Aorta (tissue), 5 donors: ENCODE measurements at regions not wholly inside any gene's neighbourhood (a gene's known extent, or its start where the extent isn't known, plus 50 kb on each side); places are given as distances from the start of the nearest gene placed in this dataset.

Experiments used
- ATAC-seq: fragments of 200-7000 bp; cut with Tn5 transposase; one replicate; pipeline ENCODE4 v1.9.1; 2022; ENCODE audit warnings: moderate library complexity; ENCODE audit not compliant: low FRiP score
- DNase-seq, 2 donors: peaks; one replicate each; pipeline ENCODE4 v3.0.0-alpha.2; 2020
- H3K27ac ChIP-seq, 2 donors: one replicate each; pipeline ENCODE4 v1.5.1; 2013; ENCODE audit warnings: low read length in 2 of 2, mild to moderate bottlenecking in 2 of 2, moderate library complexity in 2 of 2, control low read depth in 1 of 2, inconsistent platforms in 1 of 2, low read depth in 1 of 2
- H3K27me3 ChIP-seq, 2 donors: one replicate each; pipeline ENCODE4 v1.6.1; 2013; ENCODE audit warnings: control low read depth in 1 of 2, low read length in 1 of 2, mild to moderate bottlenecking in 1 of 2, moderate library complexity in 1 of 2; ENCODE audit not compliant: insufficient read depth in 2 of 2, control insufficient read depth in 1 of 2
- H3K36me3 ChIP-seq, 2 donors: one replicate each; pipeline ENCODE4 v1.6.1; 2013; ENCODE audit warnings: control low read depth in 1 of 2, low read length in 1 of 2, mild to moderate bottlenecking in 1 of 2; ENCODE audit not compliant: insufficient read depth in 2 of 2, control insufficient read depth in 1 of 2
- H3K4me1 ChIP-seq, 2 donors: one replicate each; pipeline ENCODE4 v1.6.1; 2013; ENCODE audit warnings: low read length in 2 of 2, control low read depth in 1 of 2, mild to moderate bottlenecking in 1 of 2, moderate library complexity in 1 of 2; ENCODE audit not compliant: insufficient read depth in 2 of 2, control insufficient read depth in 1 of 2
- H3K4me3 ChIP-seq, 2 donors: one replicate each; pipeline ENCODE4 v1.5.1; 2013; ENCODE audit warnings: low read length in 2 of 2, control low read depth in 1 of 2, mild to moderate bottlenecking in 1 of 2
- H3K9me3 ChIP-seq: one replicate; pipeline ENCODE4 v1.6.1; 2013; ENCODE audit warnings: mild to moderate bottlenecking, low read length; ENCODE audit not compliant: control insufficient read depth
- WGBS, 2 donors: extraction: QIAGEN DNeasy Blood & Tissue Kit; methylation state at CpG; one replicate each; pipeline ENCODE4 v1.1.7; 2013; 5-methylcytosine and 5-hydroxymethylcytosine counted together
- intact Hi-C, 2 donors: fragments of 100-400 bp; cut with DNase I; formaldehyde crosslinking; loops; one replicate each; pipeline versions ENCODE4 v1.14.2 to v1.15.0; 2022
- donor health status: healthy with polysubstance abuse.
- donor health status: Bipolar disorder and iron deficiency.
- donor health status: DM: no; HTN: no; CAD: no.
- donor health status: DM: no; HTN: no; CAD: no.
- donor health status: DM: yes; HTN: yes; CAD: no.

- no peak overlapping the region for H3K27ac ChIP-seq
- intact Hi-C loops = no loop called here
- H3K27me3 ChIP-seq = no peaks in the 10 kb centered on the region
These were observed 369.7 kb upstream of the TSHZ3 start for GRCh38 chr19:31718898-31719297.

GRCh38 chr19:31723101-31723500, 373.9 kb upstream of the TSHZ3 start:
- no peak for DNase-seq
- ATAC-seq = no peak
- H3K4me1 ChIP-seq = no peaks in the 10 kb centered on the region
- H3K4me3 ChIP-seq = no peak overlapping the region
- H3K27ac ChIP-seq = no peak overlapping the region
- intact Hi-C loops = no loop called here
- no peaks in the 10 kb centered on the region for H3K36me3 ChIP-seq
- H3K27me3 ChIP-seq = no peaks in the 10 kb centered on the region
- no peaks in the 10 kb centered on the region for H3K9me3 ChIP-seq
- 76 to 83% methylated on average over 1 of the region's 1 CpG for WGBS, 2 donors

More at GRCh38 chr19:31718898-31719297, 369.7 kb upstream of the TSHZ3 start:
- Histone ChIP-seq H3K36me3 (no peaks in the 10 kb centered on the region), H3K4me3 (no peak overlapping the region), H3K4me1 (no peaks in the 10 kb centered on the region), H3K9me3 (peaks cover 2% of the 10 kb centered on the region)
- WGBS, 2 donors = 20 to 38% methylated on average over 10 of the region's 10 CpGs
- ATAC-seq (no peak), DNase-seq (no peak)

GRCh38 chr19:31725051-31725450, 375.8 kb upstream of the TSHZ3 start:
- no peak for DNase-seq
- Histone ChIP-seq H3K27ac (no peak overlapping the region), H3K36me3 (no peaks in the 10 kb centered on the region), H3K9me3 (no peaks in the 10 kb centered on the region), H3K4me1 (no peaks in the 10 kb centered on the region), H3K4me3 (no peak overlapping the region), H3K27me3 (no peaks in the 10 kb centered on the region)
- 7 to 12% methylated on average over 3 of the region's 3 CpGs for WGBS, 2 donors
- ATAC-seq = no peak
- intact Hi-C loops = no loop called here

GRCh38 chr19:31727536-31727935, 378.3 kb upstream of the TSHZ3 start:
- Histone ChIP-seq H3K9me3 (no peaks in the 10 kb centered on the region), H3K36me3 (no peaks in the 10 kb centered on the region), H3K27ac (no peak overlapping the region), H3K4me3 (no peak overlapping the region), H3K27me3 (no peaks in the 10 kb centered on the region), H3K4me1 (no peaks in the 10 kb centered on the region)
- DNase-seq = no peak
- intact Hi-C loops = no loop called here
- 83 to 84% methylated on average over 10 of the region's 10 CpGs for WGBS, 2 donors
- ATAC-seq = no peak

- no peak overlapping the region for H3K4me3 ChIP-seq
- intact Hi-C loops = no loop called here
- ATAC-seq (no peak), DNase-seq (no peak)
- no peaks in the 10 kb centered on the region for H3K4me1 ChIP-seq
- no peaks in the 10 kb centered on the region for H3K36me3 ChIP-seq
- no peaks in the 10 kb centered on the region for H3K9me3 ChIP-seq
- WGBS, 2 donors = 72 to 80% methylated on average over 2 of the region's 2 CpGs
- no peak overlapping the region for H3K27ac ChIP-seq
- no peaks in the 10 kb centered on the region for H3K27me3 ChIP-seq
These were observed 381.0 kb upstream of the TSHZ3 start for GRCh38 chr19:31730270-31730669.

GRCh38 chr19:31733591-31733990, 384.4 kb upstream of the TSHZ3 start:
- ATAC-seq = peak; percentile 38
- Histone ChIP-seq H3K4me1 (no peaks in the 10 kb centered on the region), H3K4me3 (no peak overlapping the region), H3K27ac (no peak overlapping the region), H3K27me3 (no peaks in the 10 kb centered on the region), H3K36me3 (no peaks in the 10 kb centered on the region), H3K9me3 (no peaks in the 10 kb centered on the region)
- 77 to 80% methylated on average over 8 of the region's 8 CpGs for WGBS, 2 donors
- DNase-seq = no peak
- intact Hi-C loops = no loop called here

GRCh38 chr19:31742249-31742648, 393.0 kb upstream of the TSHZ3 start:
- no peak for DNase-seq
- WGBS, 2 donors = 91 to 93% methylated on average over 5 of the region's 5 CpGs
- H3K36me3 ChIP-seq = no peaks in the 10 kb centered on the region
- no peak overlapping the region for H3K4me3 ChIP-seq
- no peak for ATAC-seq
- intact Hi-C loops = no loop called here
- no peaks in the 10 kb centered on the region for H3K9me3 ChIP-seq
- no peaks in the 10 kb centered on the region for H3K27me3 ChIP-seq
- H3K4me1 ChIP-seq = no peaks in the 10 kb centered on the region
- H3K27ac ChIP-seq = no peak overlapping the region

- intact Hi-C loops = no loop called here
- WGBS, 2 donors = 52 to 70% methylated on average over 9 of the region's 9 CpGs
- no peak for DNase-seq
- Histone ChIP-seq H3K27ac (no peak overlapping the region), H3K4me3 (no peak overlapping the region), H3K4me1 (no peaks in the 10 kb centered on the region), H3K36me3 (no peaks in the 10 kb centered on the region), H3K9me3 (no peaks in the 10 kb centered on the region), H3K27me3 (no peaks in the 10 kb centered on the region)
- ATAC-seq = no peak
These were observed 396.5 kb upstream of the TSHZ3 start for GRCh38 chr19:31745731-31746130.

GRCh38 chr19:31749231-31749630, 400.0 kb upstream of the TSHZ3 start:
- Histone ChIP-seq H3K27ac (no peak overlapping the region), H3K36me3 (no peaks in the 10 kb centered on the region), H3K4me1 (no peaks in the 10 kb centered on the region), H3K4me3 (no peak overlapping the region), H3K27me3 (no peaks in the 10 kb centered on the region), H3K9me3 (no peaks in the 10 kb centered on the region)
- DNase-seq = no peak
- ATAC-seq = no peak
- WGBS, 2 donors = 65 to 75% methylated on average over 8 of the region's 8 CpGs
- intact Hi-C loops = no loop called here
